Activated CD8-positive, alpha-beta memory T cell treated with anti-CD3 and anti-CD28 coated beads, Interleukin-2, amount 50 U/mL, for 24 hours (primary cell): ENCODE measurements at regions not wholly inside any gene's neighbourhood (a gene's known extent, or its start where the extent isn't known, plus 50 kb on each side); places are given as distances from the start of the nearest gene placed in this dataset.

Source experiments
- DNase-seq: peaks from one replicate; pipeline ENCODE4 v3.0.0-alpha.2; 2020; ENCODE audit errors: extremely low read depth

DNA sequence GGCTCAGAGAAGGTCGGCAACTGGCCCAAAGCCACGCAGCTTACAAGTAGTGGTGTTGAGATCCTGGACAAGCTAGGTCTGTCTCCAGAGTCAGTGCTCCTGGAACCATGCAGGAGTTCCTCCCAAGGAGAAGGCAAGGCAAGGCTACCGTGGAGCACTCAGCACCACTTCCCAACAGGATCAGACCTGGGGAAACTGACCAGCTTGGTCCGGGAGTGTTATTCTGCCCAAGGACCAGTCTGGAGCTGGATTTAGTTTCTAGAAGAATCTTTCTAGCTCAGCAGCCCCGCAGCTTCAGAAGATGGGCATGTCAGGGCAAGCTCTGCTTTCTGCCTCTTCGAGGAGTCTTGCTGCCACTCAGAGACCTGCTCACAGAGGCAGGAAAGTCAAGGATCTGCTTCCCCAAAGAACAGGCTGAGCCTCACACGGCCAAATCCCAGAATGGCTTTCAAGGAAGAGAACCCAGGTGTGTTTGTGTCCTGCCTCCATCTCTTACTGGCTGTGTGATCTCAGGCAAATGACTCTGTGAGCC, 302.8 kb downstream of the MATN1 start:
- no peak for DNase-seq

GRCh38 chr1:30419831-30420230, 303.6 kb downstream of the MATN1 start:
- no peak for DNase-seq

- DNase-seq: no peak
Measured at GRCh38 chr1:30418939-30419720, 304.3 kb downstream of the MATN1 start.

DNA sequence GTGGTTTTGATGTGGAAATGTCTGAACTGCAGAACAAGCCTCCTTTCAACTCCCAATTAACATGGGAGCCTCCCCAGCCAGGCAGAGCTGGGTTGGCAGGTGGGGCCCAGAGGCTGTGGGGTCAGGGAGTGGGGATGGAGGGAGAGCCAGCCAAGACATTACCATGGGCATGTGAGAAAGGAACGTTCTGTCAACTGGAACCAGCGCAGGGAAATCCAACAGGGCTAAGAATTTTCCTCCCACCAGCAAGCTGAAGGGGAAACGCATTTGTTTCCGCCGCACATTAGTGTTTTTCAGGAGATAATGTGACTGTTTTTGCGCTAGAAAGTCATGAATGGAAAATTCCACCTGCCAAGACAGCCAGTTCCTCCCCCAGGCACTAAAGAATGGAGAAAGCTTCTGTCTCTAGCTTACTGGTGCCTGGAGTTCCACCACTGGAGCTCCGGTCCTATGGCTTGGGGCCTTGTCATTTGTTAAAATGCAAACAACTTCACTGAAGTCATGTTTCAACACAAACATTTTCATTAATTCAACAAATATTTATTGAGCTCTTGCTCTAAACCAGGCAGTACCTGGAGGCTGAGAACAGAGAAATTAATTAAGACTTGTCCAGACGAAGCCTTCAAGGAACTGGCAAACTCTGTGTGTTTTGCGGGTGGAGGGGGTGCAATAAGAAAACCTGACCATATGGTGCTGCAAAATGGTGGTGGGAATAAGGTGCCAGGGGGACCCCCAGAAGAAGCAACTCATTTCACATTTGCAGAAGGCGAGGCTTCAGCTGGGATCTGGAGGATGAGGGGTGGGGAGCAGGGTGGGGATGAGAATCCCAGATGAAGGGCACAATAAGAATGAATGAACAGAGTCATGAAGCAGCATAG, 305.1 kb downstream of the MATN1 start:
- DNase-seq: no peak

GRCh38 chr1:30417701-30418046, 305.7 kb downstream of the MATN1 start:
- no peak for DNase-seq

DNA sequence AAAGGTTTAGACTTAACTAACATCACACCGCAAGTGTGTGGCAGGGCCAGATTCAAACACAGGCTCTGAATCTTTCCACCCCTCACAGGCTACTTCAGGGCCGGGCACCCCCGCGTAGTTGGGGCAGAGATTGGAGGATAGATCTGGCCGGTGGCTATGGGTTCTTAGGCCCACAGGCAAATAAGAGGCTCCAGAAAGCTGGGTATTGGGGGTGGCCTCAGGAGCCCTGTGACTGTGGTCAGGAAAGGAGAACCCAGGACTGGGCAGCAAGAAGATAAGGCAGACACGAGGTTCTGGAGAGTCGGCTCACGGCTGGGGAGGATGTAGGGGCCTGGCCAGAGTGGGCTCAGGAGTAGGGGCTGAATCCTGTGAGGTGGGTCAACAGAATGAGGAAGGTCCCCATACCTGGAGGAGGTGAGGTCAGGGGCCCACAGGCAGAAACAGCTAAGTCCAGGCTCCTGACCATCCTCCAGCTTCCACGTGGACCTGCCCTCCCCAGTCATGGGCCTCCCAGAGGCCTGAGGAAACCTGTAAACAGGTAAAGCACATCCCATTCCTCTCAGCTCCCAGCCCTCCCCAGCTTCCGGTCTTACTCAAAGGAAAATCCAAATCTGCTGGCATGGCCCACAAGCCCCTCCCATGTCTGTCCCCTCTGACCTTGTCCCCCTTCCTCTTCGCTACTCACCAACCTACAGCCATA, 306.2 kb downstream of the MATN1 start:
- no peak for DNase-seq

DNA sequence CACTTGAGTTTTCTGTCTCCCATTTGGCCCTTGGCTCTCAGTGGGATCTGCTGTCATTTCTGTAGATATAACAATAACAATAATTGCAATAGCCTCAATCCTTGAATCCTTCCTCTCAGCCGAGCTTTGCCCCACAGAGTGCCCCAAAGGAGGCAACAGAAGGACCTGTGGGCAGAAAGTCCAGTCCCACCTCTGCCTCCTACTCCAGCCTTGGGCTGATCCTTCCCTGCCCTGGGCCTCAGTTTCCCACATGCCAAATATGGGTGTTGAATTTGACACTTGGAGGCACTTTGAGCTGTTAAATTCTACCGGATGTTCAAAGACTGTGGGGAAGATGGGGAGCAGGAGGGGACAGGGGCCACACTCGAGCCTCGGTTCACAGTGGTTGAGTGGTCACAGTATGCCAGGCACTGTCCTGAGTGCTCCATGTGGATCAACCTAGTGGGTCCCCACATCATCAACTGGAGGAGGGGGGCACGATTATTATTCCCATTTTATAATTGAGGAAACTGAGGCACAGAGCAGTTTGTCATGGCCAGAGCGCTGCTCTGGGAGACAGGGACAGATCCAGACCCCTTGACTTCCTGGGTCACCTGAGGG, 307.1 kb downstream of the MATN1 start:
- no peak for DNase-seq

DNA sequence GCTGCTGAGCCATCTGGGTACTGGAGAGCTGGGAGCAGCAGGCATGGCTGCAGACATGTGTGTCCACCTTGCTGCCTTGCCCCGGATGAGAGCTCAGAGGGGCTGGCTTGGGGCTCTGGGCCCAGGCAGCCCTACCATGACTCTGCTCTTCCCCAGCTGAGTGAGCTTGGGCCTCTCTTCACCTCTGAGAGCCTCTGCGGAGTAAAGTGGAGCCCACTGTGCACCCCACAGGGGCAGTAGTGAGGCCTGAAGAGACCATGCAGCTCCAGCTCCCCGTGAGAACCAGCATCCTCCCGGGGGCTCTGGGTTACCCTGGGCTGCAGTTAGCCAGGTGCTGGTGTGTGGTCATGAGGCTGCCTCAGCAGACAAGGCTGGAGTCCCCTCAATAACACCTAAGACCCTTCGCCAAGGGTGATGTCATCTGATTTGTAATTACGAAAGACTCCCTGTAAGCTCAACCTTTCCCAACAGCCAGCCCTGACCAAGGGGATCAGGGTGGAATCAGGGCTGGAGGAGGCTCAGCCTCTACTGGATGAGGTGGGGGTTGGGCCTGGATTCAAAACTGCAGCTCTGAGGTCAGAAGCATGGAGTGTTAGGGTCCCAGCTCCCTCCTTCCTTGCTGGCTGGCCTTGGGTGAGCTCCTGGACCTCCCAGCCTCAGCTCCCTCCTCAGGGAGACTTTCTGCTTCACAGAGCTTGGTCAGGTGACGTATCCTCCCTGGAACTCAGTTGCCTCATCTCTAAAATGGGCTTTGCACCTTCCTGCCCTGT, 308.0 kb downstream of the MATN1 start:
- no peak for DNase-seq

GRCh38 chr1:30414851-30415165, 308.6 kb downstream of the MATN1 start:
- no peak for DNase-seq

DNA sequence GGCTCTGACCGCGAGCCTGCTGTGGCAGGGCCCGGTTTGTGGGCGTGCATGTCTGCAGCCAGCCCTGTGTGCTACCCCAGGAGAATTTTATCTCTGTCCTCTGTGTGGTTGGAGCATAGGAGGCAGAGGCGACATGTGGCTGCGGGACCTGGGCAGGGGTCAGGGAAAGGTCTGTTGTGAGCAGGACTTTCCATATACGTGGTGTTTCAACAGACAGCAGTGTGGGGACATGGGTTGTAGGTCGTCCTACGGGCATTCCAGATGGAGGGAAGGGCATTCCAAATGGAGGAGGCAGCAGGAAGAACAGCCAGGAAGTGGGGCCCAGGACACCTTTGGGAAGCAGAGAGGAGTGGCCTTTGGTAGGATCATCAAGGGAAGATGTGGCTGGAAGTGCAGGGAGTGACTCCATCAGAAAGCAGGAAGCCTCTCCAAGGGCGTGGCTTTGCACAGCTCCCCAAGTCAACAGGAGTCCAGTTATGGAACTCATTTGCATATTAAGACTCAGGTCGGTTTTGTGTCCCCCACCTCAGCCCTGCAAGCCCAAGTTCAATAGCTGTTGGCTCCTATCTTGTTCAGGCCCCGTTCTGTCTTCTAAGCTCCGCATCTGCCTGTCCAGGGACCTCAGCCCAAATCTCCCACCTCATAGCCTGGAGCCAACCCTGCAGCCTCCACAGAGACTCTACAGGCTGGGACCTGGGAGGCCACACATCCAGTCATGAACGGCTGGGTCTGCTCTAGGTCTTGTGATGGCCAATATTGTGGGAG, 309.1 kb downstream of the MATN1 start:
- DNase-seq: no peak

GRCh38 chr1:30413606-30414005, 309.8 kb downstream of the MATN1 start:
- no peak for DNase-seq

DNA sequence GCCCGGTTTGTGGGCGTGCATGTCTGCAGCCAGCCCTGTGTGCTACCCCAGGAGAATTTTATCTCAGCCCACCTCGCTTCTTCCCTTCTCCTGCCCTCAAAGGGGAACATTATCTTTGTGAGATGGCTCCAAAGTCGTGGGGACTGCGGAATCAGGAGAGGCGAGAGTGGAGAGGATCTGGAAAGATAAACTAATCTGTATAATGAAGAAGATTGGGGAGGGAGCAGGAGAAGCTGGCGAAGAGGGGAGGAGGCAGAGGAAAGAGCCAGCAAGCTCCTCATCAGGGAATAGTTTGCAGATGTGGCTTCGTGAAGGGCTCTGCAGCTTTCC, 310.3 kb downstream of the MATN1 start:
- no peak for DNase-seq

GRCh38 chr1:30412241-30413110, 310.9 kb downstream of the MATN1 start:
- DNase-seq: no peak

- no peak for DNase-seq
Measured at GRCh38 chr1:30411206-30411605, 312.2 kb downstream of the MATN1 start.

DNA sequence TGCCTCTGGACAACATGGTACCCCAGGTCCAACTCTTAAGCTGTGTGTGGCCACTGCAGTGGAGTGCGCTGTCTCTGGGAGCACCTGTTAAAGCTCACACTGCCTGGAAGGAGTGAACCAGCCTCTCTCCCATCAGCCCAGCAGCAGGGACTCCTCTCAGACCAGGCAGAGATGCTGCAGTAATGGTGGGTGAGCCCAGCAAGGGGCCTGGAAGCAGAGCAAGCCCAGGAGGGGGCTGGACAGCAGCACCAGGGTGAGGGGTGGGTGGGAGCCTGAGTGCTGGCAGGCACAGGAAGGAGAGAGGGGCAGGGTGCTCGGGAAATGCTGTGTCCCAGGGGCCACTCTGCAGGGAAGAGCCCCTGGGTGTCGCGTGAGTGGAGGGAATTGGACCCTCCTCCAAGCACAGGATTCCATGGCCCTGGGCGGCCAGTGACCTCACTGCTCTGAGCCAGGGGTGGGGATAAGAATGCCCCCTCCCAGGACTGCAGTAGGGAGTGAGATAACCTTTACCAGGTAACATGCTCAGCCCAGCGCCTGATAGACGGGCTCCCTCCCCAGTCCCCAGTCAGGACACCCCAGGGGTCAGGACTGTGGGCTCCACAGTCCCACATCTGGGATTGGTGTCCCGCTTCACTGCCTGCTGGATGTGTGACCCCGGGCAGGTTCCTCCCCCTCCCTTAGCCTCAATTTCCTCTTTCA, 313.1 kb downstream of the MATN1 start:
- no peak for DNase-seq

DNA sequence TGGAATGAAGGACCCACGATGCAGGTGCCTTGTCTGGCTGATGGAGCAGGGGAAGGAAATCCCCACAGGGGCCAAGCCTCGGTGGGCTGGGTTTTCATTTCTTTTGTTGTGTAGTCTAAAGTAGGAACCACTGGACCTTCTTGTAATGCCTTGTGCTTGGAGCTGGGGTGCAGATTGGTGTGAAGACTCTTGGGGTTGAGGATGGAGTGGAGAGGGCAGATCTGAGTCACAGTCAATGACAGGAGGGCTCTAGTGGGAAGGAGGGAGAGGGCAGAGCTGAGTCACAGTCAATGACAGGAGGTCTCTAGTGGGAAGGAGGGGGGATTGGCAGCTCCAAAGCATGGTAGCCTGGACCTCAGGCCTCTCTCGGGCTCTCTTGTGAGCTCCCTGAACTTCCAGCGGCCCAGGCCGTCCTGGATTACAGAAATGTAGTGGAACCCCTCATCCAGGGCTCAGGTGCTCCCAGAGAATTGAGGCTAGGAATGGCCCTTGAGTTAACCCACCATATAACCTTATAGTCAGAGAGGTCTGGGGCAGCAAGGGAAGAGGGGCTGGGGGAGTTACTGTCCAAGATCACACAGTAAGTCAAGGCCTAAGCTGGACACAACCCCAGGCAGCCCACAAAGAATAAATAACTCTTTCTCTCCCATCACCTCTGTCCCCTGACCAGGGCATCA, 313.8 kb downstream of the MATN1 start:
- no peak for DNase-seq

GRCh38 chr1:30407865-30408580, 315.4 kb downstream of the MATN1 start:
- no peak for DNase-seq
